Naive thymus-derived CD4-positive, alpha-beta T cell (primary cell): ENCODE measurements at regions not wholly inside any gene's neighbourhood (a gene's known extent, or its start where the extent isn't known, plus 50 kb on each side); places are given as distances from the start of the nearest gene placed in this dataset.
A peak's percentile ranks its signal among the peaks of the same experiment; 100 is the strongest.

ENCODE experiments used
- ATAC-seq: fragments of 150-1000 bp; cut with Tn5 transposase; 2 replicates; pipeline ENCODE4 v1.10.0; 2021; ENCODE audit warnings: mild to moderate bottlenecking, moderate library complexity
- CTCF ChIA-PET: fragments of 350-600 bp; sonication (Branson Sonifier 250); formaldehyde crosslinking; loops from one replicate; lab custom pipeline; 2021; ENCODE audit warnings: antibody characterized with exemption; lab: Charles Lee
- POLR2A ChIA-PET: fragments of 350-600 bp; sonication (Branson Sonifier 250); formaldehyde crosslinking; loops from one replicate; lab custom pipeline; 2021; ENCODE audit warnings: antibody characterized with exemption, inconsistent platforms; lab: Charles Lee
- DNase-seq, 9 donors: peaks; one replicate each; pipeline versions ENCODE4 v3.0.0 to v3.0.0-alpha.2; 2020 to 2022; ENCODE audit warnings: mixed read lengths in 1 of 9
- H3K27ac ChIP-seq: one replicate; pipeline ENCODE4 v1.7.0; 2013; ENCODE audit warnings: mild to moderate bottlenecking, low read depth, low read length, moderate library complexity
- H3K27me3 ChIP-seq, 2 donors: one replicate each; pipeline ENCODE4 v1.7.0; 2013; ENCODE audit warnings: low read length in 2 of 2, mild to moderate bottlenecking in 2 of 2, moderate library complexity in 2 of 2; ENCODE audit not compliant: control insufficient read depth in 2 of 2, insufficient read depth in 2 of 2
- H3K36me3 ChIP-seq, 3 experiments: 1 replicate in 2 of 3; 2 replicates in 1 of 3; pipeline ENCODE4 v1.7.0; 2013; ENCODE audit warnings: low read length in 3 of 3, mild to moderate bottlenecking in 3 of 3, moderate library complexity in 1 of 3; ENCODE audit not compliant: insufficient read depth in 3 of 3, control insufficient read depth in 2 of 3
- H3K4me1 ChIP-seq, 2 donors: one replicate each; pipeline ENCODE4 v1.7.0; 2013; ENCODE audit warnings: low read length in 2 of 2, mild to moderate bottlenecking in 2 of 2, moderate library complexity in 1 of 2; ENCODE audit not compliant: control insufficient read depth in 2 of 2, insufficient read depth in 2 of 2
- H3K4me3 ChIP-seq: 2 replicates; pipeline ENCODE4 v1.7.0; 2013; ENCODE audit warnings: mild to moderate bottlenecking, low read length
- H3K9me3 ChIP-seq, 3 experiments: 1 replicate in 2 of 3; 2 replicates in 1 of 3; pipeline ENCODE4 v1.7.0; 2013; ENCODE audit warnings: low read length in 3 of 3; ENCODE audit not compliant: control insufficient read depth in 2 of 3
- H3K27ac Mint-ChIP-seq, 9 donors: one replicate each; pipeline ENCODE4 v1.8.0; 2020 to 2022; ENCODE audit warnings: mixed read lengths in 9 of 9, mild to moderate bottlenecking in 8 of 9, moderate library complexity in 5 of 9, inconsistent platforms in 2 of 9
- H3K27me3 Mint-ChIP-seq, 5 donors: one replicate each; pipeline ENCODE4 v1.8.0; 2021 to 2022; ENCODE audit warnings: mixed read lengths in 5 of 5, mild to moderate bottlenecking in 1 of 5
- H3K36me3 Mint-ChIP-seq, 5 donors: one replicate each; pipeline ENCODE4 v1.8.0; 2020 to 2022; ENCODE audit warnings: mixed read lengths in 5 of 5, mild to moderate bottlenecking in 3 of 5, inconsistent platforms in 1 of 5
- H3K4me1 Mint-ChIP-seq, 7 donors: one replicate each; pipeline ENCODE4 v1.8.0; 2020 to 2022; ENCODE audit warnings: mixed read lengths in 7 of 7, mild to moderate bottlenecking in 3 of 7, inconsistent platforms in 1 of 7
- H3K4me3 Mint-ChIP-seq, 10 donors: one replicate each; pipeline ENCODE4 v1.8.0; 2020 to 2022; ENCODE audit warnings: mild to moderate bottlenecking in 10 of 10, mixed read lengths in 10 of 10, moderate library complexity in 6 of 10, inconsistent platforms in 2 of 10
- H3K9me3 Mint-ChIP-seq, 11 donors: one replicate each; pipeline ENCODE4 v1.8.0; 2020 to 2022; ENCODE audit warnings: mixed read lengths in 11 of 11, mild to moderate bottlenecking in 4 of 11, inconsistent platforms in 1 of 11, moderate library complexity in 1 of 11
- intact Hi-C, 2 donors: fragments of 100-400 bp; cut with micrococcal nuclease; formaldehyde crosslinking; loops; one replicate each; pipeline ENCODE4 v1.15.1; 2023

DNA sequence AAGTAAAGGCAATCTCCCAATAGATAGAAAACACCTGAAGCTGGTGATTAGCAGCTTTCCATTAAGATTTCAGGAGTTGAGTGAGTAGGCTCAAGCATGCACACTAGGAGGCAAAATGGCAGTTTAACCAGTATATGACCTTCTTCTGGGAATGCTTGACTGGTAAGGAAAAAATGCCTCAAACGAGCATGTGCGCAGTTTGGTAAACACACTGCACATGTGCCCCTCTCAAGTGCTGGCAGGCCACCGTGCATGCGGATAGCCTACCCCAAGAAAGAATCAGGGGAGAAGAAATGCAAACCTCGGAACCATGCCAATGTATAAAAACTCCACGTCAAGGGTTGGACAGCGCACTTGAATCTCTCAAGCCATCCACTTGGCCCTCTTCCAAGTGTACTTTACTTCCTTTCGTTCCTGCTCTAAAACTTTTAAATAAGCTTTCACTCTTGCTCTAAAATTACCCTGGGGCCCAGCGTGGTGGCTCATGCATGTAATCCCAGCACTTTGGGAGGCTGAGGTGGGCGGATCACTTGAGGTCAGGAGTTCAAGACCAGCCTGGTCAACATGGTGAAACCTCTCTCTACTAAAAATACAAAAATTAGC is 98.8 kb upstream of the CDK1 start:
- no peak overlapping the region for H3K27ac Mint-ChIP-seq
- POLR2A ChIA-PET = no interaction called here
- DNase-seq (no peak), ATAC-seq (no peak)
- Histone ChIP-seq H3K4me3 (no peak overlapping the region), H3K36me3 (no peaks in the 10 kb centered on the region), H3K27ac (no peak overlapping the region), H3K4me1 (peaks cover 0 to 9% of the 10 kb centered on the region in 2 donors), H3K27me3 (no peaks in the 10 kb centered on the region), H3K9me3 (no peaks in the 10 kb centered on the region)
- CTCF ChIA-PET = no interaction called here
- intact Hi-C loops = no loop called here
- H3K9me3 Mint-ChIP-seq = peaks cover 0 to 7% (median 1%) of the 10 kb centered on the region in 11 donors
- peaks cover 8 to 50% (median 36%) of the 10 kb centered on the region in 5 donors for H3K36me3 Mint-ChIP-seq
- H3K27me3 Mint-ChIP-seq = no peaks in the 10 kb centered on the region
- H3K4me3 Mint-ChIP-seq = no peak overlapping the region
- peaks cover 10 to 73% (median 45%) of the 10 kb centered on the region in 7 donors for H3K4me1 Mint-ChIP-seq

DNA sequence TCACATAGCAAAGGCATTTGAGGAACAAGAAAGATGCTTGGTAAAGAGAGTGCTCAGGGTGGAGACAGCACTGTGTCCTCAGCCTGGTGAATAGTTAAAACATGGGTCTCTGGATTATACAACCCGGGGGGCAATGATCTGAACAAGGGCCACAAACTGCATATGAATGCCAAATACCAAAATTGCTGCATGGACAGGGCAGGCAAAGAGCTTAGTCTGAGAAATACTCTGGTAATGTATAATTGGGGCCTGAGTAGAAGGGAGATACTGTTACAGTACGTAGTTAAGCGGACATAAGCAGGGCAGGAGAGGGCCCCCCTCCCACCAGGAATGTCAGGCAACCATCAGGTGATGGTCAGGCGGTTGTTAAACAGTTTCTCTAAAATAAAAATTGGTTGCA is 99.3 kb upstream of the CDK1 start:
- Mint-ChIP-seq H3K9me3 (peaks cover 0 to 12% (median 2%) of the 10 kb centered on the region in 11 donors), H3K4me1 (peaks cover 10 to 67% (median 45%) of the 10 kb centered on the region in 7 donors), H3K27me3 (no peaks in the 10 kb centered on the region), H3K36me3 (peaks cover 8 to 50% (median 36%) of the 10 kb centered on the region in 5 donors), H3K27ac (peak overlapping the region in 1 of 9 donors; percentile 75), H3K4me3 (peak overlapping the region in 2 of 10 donors; percentile 6 to 50)
- no peak overlapping the region for H3K27ac ChIP-seq
- ChIA-PET CTCF (no interaction called here), POLR2A (no interaction called here)
- H3K4me1 ChIP-seq = peaks cover 0 to 9% of the 10 kb centered on the region in 2 donors
- H3K4me3 ChIP-seq = no peak overlapping the region
- no peaks in the 10 kb centered on the region for H3K27me3 ChIP-seq
- H3K36me3 ChIP-seq = no peaks in the 10 kb centered on the region
- no peaks in the 10 kb centered on the region for H3K9me3 ChIP-seq
- DNase-seq = no peak
- ATAC-seq = no peak
- intact Hi-C loops = no loop called here

DNA sequence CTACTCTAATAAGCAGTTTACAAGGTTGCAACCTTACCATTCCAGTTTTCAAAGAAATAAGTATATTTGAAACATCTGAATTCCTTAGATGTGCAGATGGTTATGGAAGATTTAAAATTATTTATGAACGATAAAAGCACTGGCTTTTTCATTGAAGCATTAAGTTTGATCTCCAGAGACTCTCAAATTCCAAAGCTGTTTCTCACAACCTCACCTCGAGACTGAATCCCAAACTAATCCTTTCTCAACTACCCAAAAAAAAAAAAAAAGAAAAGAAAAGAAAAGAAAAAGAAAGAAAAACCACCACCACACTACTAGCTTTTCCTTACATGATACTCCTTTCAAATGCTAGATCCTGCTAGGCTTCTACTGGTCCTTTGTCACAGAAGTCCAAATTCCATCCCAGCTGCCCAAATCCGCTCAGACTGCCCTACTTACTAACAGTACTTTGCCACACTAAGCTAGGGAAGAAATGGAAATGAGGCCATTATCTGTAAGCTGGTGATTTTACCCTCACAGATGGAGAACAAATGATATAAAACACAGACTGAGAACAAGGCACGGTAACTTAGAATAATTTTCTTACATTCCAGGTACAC is 100.6 kb upstream of the CDK1 start:
- Histone ChIP-seq H3K4me3 (no peak overlapping the region), H3K27ac (no peak overlapping the region), H3K36me3 (no peaks in the 10 kb centered on the region), H3K27me3 (no peaks in the 10 kb centered on the region), H3K4me1 (peaks cover 0 to 9% of the 10 kb centered on the region in 2 donors), H3K9me3 (no peaks in the 10 kb centered on the region)
- Mint-ChIP-seq H3K9me3 (peaks cover 0 to 24% (median 2%) of the 10 kb centered on the region in 11 donors), H3K4me3 (peak overlapping the region in 2 of 10 donors; percentile 5 to 13), H3K27me3 (no peaks in the 10 kb centered on the region), H3K4me1 (peaks cover 7 to 61% (median 36%) of the 10 kb centered on the region in 7 donors), H3K36me3 (peaks cover 8 to 54% (median 40%) of the 10 kb centered on the region in 5 donors), H3K27ac (peak overlapping the region in 2 of 9 donors; percentile 4 to 12)
- intact Hi-C loops = no loop called here
- ATAC-seq (no peak), DNase-seq (no peak)
- CTCF ChIA-PET = no interaction called here
- POLR2A ChIA-PET = interaction anchor here (0.9 kb wide), 1 partner anchor 8 kb away, joined by 4 read pairs; no protein-coding TSS in a partner anchor

DNA sequence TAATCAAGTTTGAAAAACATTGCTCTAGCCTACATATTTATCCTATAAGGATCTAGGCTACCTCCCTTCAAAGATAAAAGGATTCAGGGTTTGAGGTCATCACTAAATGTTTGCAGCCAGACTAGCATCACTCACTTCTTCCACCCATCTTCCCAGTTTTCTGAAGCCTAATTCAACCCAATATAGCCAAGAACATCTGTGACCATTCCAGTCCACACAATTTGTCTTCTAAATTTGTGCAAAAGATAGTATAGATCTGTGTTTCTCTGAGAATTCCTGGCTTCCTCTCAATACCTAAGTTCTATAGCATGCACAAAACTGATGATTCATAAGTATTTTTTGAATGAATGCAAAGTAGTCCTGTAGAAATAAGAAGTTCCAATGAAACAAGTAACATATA is 103.0 kb upstream of the CDK1 start:
- H3K36me3 ChIP-seq = no peaks in the 10 kb centered on the region
- intact Hi-C loops = no loop called here
- Mint-ChIP-seq H3K4me1 (peaks cover 9 to 49% (median 33%) of the 10 kb centered on the region in 7 donors), H3K4me3 (no peak overlapping the region), H3K27ac (no peak overlapping the region), H3K36me3 (peaks cover 3 to 45% (median 32%) of the 10 kb centered on the region in 5 donors), H3K27me3 (no peaks in the 10 kb centered on the region), H3K9me3 (peaks cover 0 to 31% (median 2%) of the 10 kb centered on the region in 11 donors)
- H3K27me3 ChIP-seq = no peaks in the 10 kb centered on the region
- ChIA-PET CTCF (no interaction called here), POLR2A (no interaction called here)
- H3K9me3 ChIP-seq = peaks cover 0 to 7% (median 0%) of the 10 kb centered on the region in 3 experiments
- H3K4me3 ChIP-seq = no peak overlapping the region
- no peak overlapping the region for H3K27ac ChIP-seq
- DNase-seq = no peak
- peaks cover 0 to 9% of the 10 kb centered on the region in 2 donors for H3K4me1 ChIP-seq
- no peak for ATAC-seq

DNA sequence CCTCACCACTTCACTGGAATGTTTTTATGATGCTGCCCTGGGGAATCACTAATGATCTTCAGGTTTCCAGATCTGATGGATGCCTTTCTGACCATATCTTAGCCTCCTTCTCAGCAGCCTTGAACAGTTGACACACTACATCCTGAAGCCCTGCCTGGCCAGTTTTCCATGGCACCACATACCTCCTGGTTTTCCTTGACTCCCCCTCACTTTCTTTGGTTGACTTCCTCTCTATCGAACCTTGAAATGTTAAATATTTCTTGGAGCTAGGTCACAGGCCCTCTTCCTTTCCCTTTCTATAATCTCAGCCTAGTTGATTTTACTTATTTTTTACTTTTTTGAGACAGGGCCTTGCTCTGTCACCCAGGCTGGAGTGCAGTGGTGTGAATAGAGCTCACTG is 108.8 kb upstream of the CDK1 start:
- Mint-ChIP-seq H3K4me1 (peaks cover 7 to 51% (median 33%) of the 10 kb centered on the region in 7 donors), H3K27me3 (no peaks in the 10 kb centered on the region), H3K27ac (peak overlapping the region in 7 of 9 donors; percentile 10 to 85 (median 29))

DNA sequence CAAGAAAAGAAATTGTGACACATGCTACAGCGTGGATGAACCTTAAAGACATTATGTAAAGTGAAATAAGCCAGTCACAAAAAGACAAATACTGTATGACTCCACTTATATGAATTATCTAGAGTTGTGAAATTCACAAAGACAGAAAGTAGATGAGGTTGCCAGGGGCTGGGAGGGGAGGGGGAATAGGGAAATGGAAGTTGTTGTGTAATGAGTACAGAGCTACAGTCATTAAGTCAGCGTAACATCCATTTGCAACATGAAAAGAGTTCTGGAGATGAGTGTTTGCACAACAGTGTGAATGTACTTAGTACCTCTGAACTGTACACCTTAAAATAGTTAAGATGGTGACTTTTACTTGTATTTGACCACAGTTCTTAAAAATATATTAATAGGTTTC is 112.1 kb upstream of the CDK1 start:
- H3K4me3 ChIP-seq = no peak overlapping the region
- H3K4me1 ChIP-seq = peaks cover 0 to 15% of the 10 kb centered on the region in 2 donors
- ATAC-seq (peak; percentile 80), DNase-seq (no peak)
- Mint-ChIP-seq H3K27me3 (no peaks in the 10 kb centered on the region), H3K27ac (peak overlapping the region in 1 of 9 donors; percentile 76), H3K36me3 (peaks cover under 1 to 3% (median 2%) of the 10 kb centered on the region in 5 donors), H3K4me1 (peaks cover 26 to 78% (median 57%) of the 10 kb centered on the region in 7 donors), H3K9me3 (peaks cover 0 to 2% (median 0%) of the 10 kb centered on the region in 11 donors), H3K4me3 (no peak overlapping the region)
- intact Hi-C loops = no loop called here
- H3K27ac ChIP-seq = no peak overlapping the region
- H3K9me3 ChIP-seq = peaks cover 0 to under 1% (median 0%) of the 10 kb centered on the region in 3 experiments
- ChIA-PET CTCF (no interaction called here), POLR2A (no interaction called here)
- no peaks in the 10 kb centered on the region for H3K36me3 ChIP-seq
- H3K27me3 ChIP-seq = no peaks in the 10 kb centered on the region

More for the DNA sequence above, 108.8 kb upstream of the CDK1 start:
- H3K4me3 Mint-ChIP-seq = no peak overlapping the region
- H3K27me3 ChIP-seq = no peaks in the 10 kb centered on the region
- ChIA-PET CTCF (no interaction called here), POLR2A (interaction anchor here (0.5 to 1.0 kb wide), 2 partner anchors 8 to 742 kb away, joined by 4 to 5 read pairs; no protein-coding TSS in a partner anchor)
- no peak overlapping the region for H3K4me3 ChIP-seq
- H3K27ac ChIP-seq = no peak overlapping the region
- no peaks in the 10 kb centered on the region for H3K36me3 ChIP-seq
- intact Hi-C loops = no loop called here
- no peak for DNase-seq
- H3K9me3 ChIP-seq = peaks cover 0 to 7% (median 0%) of the 10 kb centered on the region in 3 experiments
- peaks cover 0 to 25% (median 2%) of the 10 kb centered on the region in 11 donors for H3K9me3 Mint-ChIP-seq
- ATAC-seq = no peak
- no peaks in the 10 kb centered on the region for H3K4me1 ChIP-seq
- H3K36me3 Mint-ChIP-seq = peaks cover 3 to 30% (median 24%) of the 10 kb centered on the region in 5 donors
